ENCODE measurements at regions not wholly inside any gene's neighbourhood (a gene's known extent, or its start where the extent isn't known, plus 50 kb on each side); places are given as distances from the start of the nearest gene placed in this dataset.

- H3K27me3 ChIP-seq (ENCODE audit: insufficient read depth, low read length): no peaks in the 10 kb centered on the region
- no peaks in the 10 kb centered on the region for H3K9me3 ChIP-seq (ENCODE audit: insufficient read depth, low read depth, low read length)
- H3K36me3 ChIP-seq (ENCODE audit: insufficient read depth, low read length): no peaks in the 10 kb centered on the region
- H3K4me3 ChIP-seq (ENCODE audit: low read length): no peak overlapping the region
- WGBS: 95% methylated on average over 29 of the region's 30 CpGs
- no peak overlapping the region for H3K27ac ChIP-seq (ENCODE audit: low read depth, low read length)
- H3K4me1 ChIP-seq (ENCODE audit: insufficient read depth, low read length): no peaks in the 10 kb centered on the region
- H3K9ac ChIP-seq (ENCODE audit: low read depth, low read length): no peak overlapping the region
Measured at GRCh38 chr6:170051229-170052172, 239.4 kb downstream of the DLL1 start.

- WGBS: 95% methylated on average over 15 of the region's 15 CpGs
- Histone ChIP-seq H3K9me3 (ENCODE audit: insufficient read depth, low read depth, low read length) (no peaks in the 10 kb centered on the region), H3K27me3 (ENCODE audit: insufficient read depth, low read length) (no peaks in the 10 kb centered on the region), H3K36me3 (ENCODE audit: insufficient read depth, low read length) (no peaks in the 10 kb centered on the region), H3K4me1 (ENCODE audit: insufficient read depth, low read length) (no peaks in the 10 kb centered on the region), H3K27ac (ENCODE audit: low read depth, low read length) (no peak overlapping the region), H3K4me3 (ENCODE audit: low read length) (no peak overlapping the region), H3K9ac (ENCODE audit: low read depth, low read length) (no peak overlapping the region)
Measured at GRCh38 chr6:170050591-170051041, 240.3 kb downstream of the DLL1 start.

- H3K9me3 ChIP-seq (ENCODE audit: insufficient read depth, low read depth, low read length): no peaks in the 10 kb centered on the region
- WGBS: 93% methylated on average over 38 of the region's 38 CpGs
- H3K27me3 ChIP-seq (ENCODE audit: insufficient read depth, low read length): no peaks in the 10 kb centered on the region
Measured at GRCh38 chr6:170049641-170050561, 241.0 kb downstream of the DLL1 start.

GRCh38 chr6:170048615-170049256 is 242.1 kb downstream of the DLL1 start:
- Histone ChIP-seq H3K9ac (ENCODE audit: low read depth, low read length) (no peak overlapping the region), H3K4me3 (ENCODE audit: low read length) (no peak overlapping the region), H3K27ac (ENCODE audit: low read depth, low read length) (no peak overlapping the region), H3K4me1 (ENCODE audit: insufficient read depth, low read length) (no peaks in the 10 kb centered on the region), H3K36me3 (ENCODE audit: insufficient read depth, low read length) (no peaks in the 10 kb centered on the region), H3K27me3 (ENCODE audit: insufficient read depth, low read length) (no peaks in the 10 kb centered on the region), H3K9me3 (ENCODE audit: insufficient read depth, low read depth, low read length) (no peaks in the 10 kb centered on the region)
- WGBS: 93% methylated on average over 16 of the region's 16 CpGs

More at GRCh38 chr6:170049641-170050561, 241.0 kb downstream of the DLL1 start:
- Histone ChIP-seq H3K27ac (ENCODE audit: low read depth, low read length) (no peak overlapping the region), H3K9ac (ENCODE audit: low read depth, low read length) (no peak overlapping the region), H3K36me3 (ENCODE audit: insufficient read depth, low read length) (no peaks in the 10 kb centered on the region), H3K4me3 (ENCODE audit: low read length) (no peak overlapping the region), H3K4me1 (ENCODE audit: insufficient read depth, low read length) (no peaks in the 10 kb centered on the region)

GRCh38 chr6:170047823-170048222 is 243.1 kb downstream of the DLL1 start:
- H3K27me3 ChIP-seq (ENCODE audit: insufficient read depth, low read length): no peaks in the 10 kb centered on the region
- H3K4me3 ChIP-seq (ENCODE audit: low read length): no peak overlapping the region
- no peak overlapping the region for H3K27ac ChIP-seq (ENCODE audit: low read depth, low read length)
- no peak overlapping the region for H3K9ac ChIP-seq (ENCODE audit: low read depth, low read length)
- WGBS: 94% methylated on average over 6 of the region's 6 CpGs
- no peaks in the 10 kb centered on the region for H3K36me3 ChIP-seq (ENCODE audit: insufficient read depth, low read length)
- H3K9me3 ChIP-seq (ENCODE audit: insufficient read depth, low read depth, low read length): no peaks in the 10 kb centered on the region
- no peaks in the 10 kb centered on the region for H3K4me1 ChIP-seq (ENCODE audit: insufficient read depth, low read length)

GRCh38 chr6:170046791-170047626 is 243.9 kb downstream of the DLL1 start:
- Histone ChIP-seq H3K36me3 (ENCODE audit: insufficient read depth, low read length) (no peaks in the 10 kb centered on the region), H3K27me3 (ENCODE audit: insufficient read depth, low read length) (no peaks in the 10 kb centered on the region), H3K4me1 (ENCODE audit: insufficient read depth, low read length) (no peaks in the 10 kb centered on the region), H3K9ac (ENCODE audit: low read depth, low read length) (no peak overlapping the region), H3K9me3 (ENCODE audit: insufficient read depth, low read depth, low read length) (no peaks in the 10 kb centered on the region), H3K27ac (ENCODE audit: low read depth, low read length) (no peak overlapping the region), H3K4me3 (ENCODE audit: low read length) (no peak overlapping the region)
- 85% methylated on average over 18 of the region's 18 CpGs for WGBS

GRCh38 chr6:170045981-170046667 is 244.8 kb downstream of the DLL1 start:
- 89% methylated on average over 33 of the region's 33 CpGs for WGBS
- H3K4me1 ChIP-seq (ENCODE audit: insufficient read depth, low read length): no peaks in the 10 kb centered on the region

GRCh38 chr6:170045563-170045960 is 245.3 kb downstream of the DLL1 start:
- Histone ChIP-seq H3K9me3 (ENCODE audit: insufficient read depth, low read depth, low read length) (no peaks in the 10 kb centered on the region), H3K27me3 (ENCODE audit: insufficient read depth, low read length) (no peaks in the 10 kb centered on the region), H3K27ac (ENCODE audit: low read depth, low read length) (no peak overlapping the region), H3K4me1 (ENCODE audit: insufficient read depth, low read length) (peaks cover 4% of the 10 kb centered on the region; the same call in 1 of the 2 replicates), H3K9ac (ENCODE audit: low read depth, low read length) (no peak overlapping the region), H3K4me3 (ENCODE audit: low read length) (no peak overlapping the region), H3K36me3 (ENCODE audit: insufficient read depth, low read length) (no peaks in the 10 kb centered on the region)
- 94% methylated on average over 7 of the region's 7 CpGs for WGBS

More at GRCh38 chr6:170045981-170046667, 244.8 kb downstream of the DLL1 start:
- Histone ChIP-seq H3K9ac (ENCODE audit: low read depth, low read length) (no peak overlapping the region), H3K27ac (ENCODE audit: low read depth, low read length) (no peak overlapping the region), H3K9me3 (ENCODE audit: insufficient read depth, low read depth, low read length) (no peaks in the 10 kb centered on the region), H3K27me3 (ENCODE audit: insufficient read depth, low read length) (no peaks in the 10 kb centered on the region), H3K36me3 (ENCODE audit: insufficient read depth, low read length) (no peaks in the 10 kb centered on the region), H3K4me3 (ENCODE audit: low read length) (no peak overlapping the region)

- Histone ChIP-seq H3K27me3 (ENCODE audit: insufficient read depth, low read length) (no peaks in the 10 kb centered on the region), H3K9ac (ENCODE audit: low read depth, low read length) (no peak overlapping the region), H3K9me3 (ENCODE audit: insufficient read depth, low read depth, low read length) (no peaks in the 10 kb centered on the region), H3K36me3 (ENCODE audit: insufficient read depth, low read length) (no peaks in the 10 kb centered on the region), H3K4me1 (ENCODE audit: insufficient read depth, low read length) (peaks cover 7% of the 10 kb centered on the region; the same call in 1 of the 2 replicates), H3K27ac (ENCODE audit: low read depth, low read length) (no peak overlapping the region), H3K4me3 (ENCODE audit: low read length) (no peak overlapping the region)
- WGBS: 95% methylated on average over 13 of the region's 13 CpGs
Measured at GRCh38 chr6:170044836-170045562, 245.9 kb downstream of the DLL1 start.

Data from HUES64 (cell line).